NCI-H146 treated with DMSO at 0.1 percent for 48 hours (cell line): ENCODE measurements at regions not wholly inside any gene's neighbourhood (a gene's known extent, or its start where the extent isn't known, plus 50 kb on each side); places are given as distances from the start of the nearest gene placed in this dataset.

Experiments
- DNase-seq: peaks from one replicate; lab custom pipeline; 2025; ENCODE audit not compliant: unreplicated experiment; lab: John Stamatoyannopoulos, UW

GRCh38 chr11:80911666-80912065 lies 1470.8 kb upstream of the TENM4 start:
- DNase-seq: no peak

- no peak for DNase-seq
Observed at GRCh38 chr11:80900265-80900664, 1459.4 kb upstream of the TENM4 start.

GRCh38 chr11:80899381-80899780 lies 1458.6 kb upstream of the TENM4 start:
- no peak for DNase-seq

GRCh38 chr11:80898910-80899309 lies 1458.1 kb upstream of the TENM4 start:
- no peak for DNase-seq

GRCh38 chr11:80886684-80887083 lies 1445.9 kb upstream of the TENM4 start:
- DNase-seq: no peak

- no peak for DNase-seq
Observed at GRCh38 chr11:80873310-80873999, 1432.6 kb upstream of the TENM4 start.

- DNase-seq: no peak
Observed at GRCh38 chr11:80872116-80872728, 1431.4 kb upstream of the TENM4 start.

GRCh38 chr11:80868831-80869230 lies 1428.0 kb upstream of the TENM4 start:
- DNase-seq: no peak

- no peak for DNase-seq
Observed at GRCh38 chr11:80862011-80862410, 1421.2 kb upstream of the TENM4 start.

- no peak for DNase-seq
Observed at GRCh38 chr11:80861193-80861592, 1420.4 kb upstream of the TENM4 start.

GRCh38 chr11:80860632-80861031 lies 1419.8 kb upstream of the TENM4 start:
- no peak for DNase-seq

GRCh38 chr11:80856066-80856465 lies 1415.2 kb upstream of the TENM4 start:
- DNase-seq: no peak

- DNase-seq: no peak
Observed at GRCh38 chr11:80855426-80855825, 1414.6 kb upstream of the TENM4 start.

- no peak for DNase-seq
Observed at GRCh38 chr11:80849253-80849652, 1408.4 kb upstream of the TENM4 start.

- DNase-seq: no peak
Observed at GRCh38 chr11:80846979-80847378, 1406.1 kb upstream of the TENM4 start.

- no peak for DNase-seq
Observed at GRCh38 chr11:80846442-80846841, 1405.6 kb upstream of the TENM4 start.

GRCh38 chr11:80844110-80844819 lies 1403.4 kb upstream of the TENM4 start:
- no peak for DNase-seq

GRCh38 chr11:80843266-80843974 lies 1402.6 kb upstream of the TENM4 start:
- no peak for DNase-seq

GRCh38 chr11:80842246-80842645 lies 1401.4 kb upstream of the TENM4 start:
- DNase-seq: no peak

- DNase-seq: no peak
Observed at GRCh38 chr11:80841675-80842074, 1400.8 kb upstream of the TENM4 start.

GRCh38 chr11:80838153-80838552 lies 1397.3 kb upstream of the TENM4 start:
- DNase-seq: no peak

GRCh38 chr11:80837051-80837450 lies 1396.2 kb upstream of the TENM4 start:
- DNase-seq: no peak
